WI38 (cell line): ENCODE measurements at regions not wholly inside any gene's neighbourhood (a gene's known extent, or its start where the extent isn't known, plus 50 kb on each side); places are given as distances from the start of the nearest gene placed in this dataset.

ENCODE experiments used
- H3K4me3 ChIP-seq: 2 replicates; pipeline ENCODE4 v1.5.1; 2011; ENCODE audit warnings: low read depth, mild to moderate bottlenecking, control low read depth, low read length
- TF ChIP-seq, protein P1 (sequence below): IDR thresholded peaks from 2 replicates; pipeline ENCODE4 v1.5.1; 2012; ENCODE audit warnings: low read depth, mild to moderate bottlenecking, control low read depth, low read length

DNA sequence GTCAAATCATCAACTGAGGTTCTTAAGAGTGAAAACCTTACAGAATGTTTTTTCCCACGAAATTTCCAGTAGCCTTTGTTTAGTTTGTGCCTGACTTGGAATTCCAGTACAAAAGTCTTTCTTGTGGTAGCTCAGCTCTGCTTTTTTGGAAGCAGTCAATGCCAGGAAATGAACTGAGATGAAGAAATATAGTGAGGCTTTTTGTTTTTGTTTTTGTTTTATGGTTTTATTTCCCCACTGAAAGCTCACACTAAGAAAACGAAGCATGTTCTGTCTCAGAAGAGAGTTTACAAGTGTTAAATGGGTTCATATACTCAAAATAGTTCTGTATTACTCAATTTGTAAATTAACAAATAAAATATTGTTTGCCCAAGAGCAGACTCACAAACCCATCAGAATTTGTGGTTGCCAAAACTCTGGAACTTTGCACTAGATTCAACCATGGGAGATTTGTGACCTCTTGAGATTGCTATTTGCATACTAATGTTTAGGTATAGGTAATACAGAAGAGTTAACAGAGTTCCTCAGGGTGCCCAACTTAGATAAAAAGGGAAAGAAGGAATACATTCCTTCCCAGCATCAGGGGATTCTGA lies 1060.8 kb downstream of the FAT4 start:
- TF ChIP-seq, protein P1, sequence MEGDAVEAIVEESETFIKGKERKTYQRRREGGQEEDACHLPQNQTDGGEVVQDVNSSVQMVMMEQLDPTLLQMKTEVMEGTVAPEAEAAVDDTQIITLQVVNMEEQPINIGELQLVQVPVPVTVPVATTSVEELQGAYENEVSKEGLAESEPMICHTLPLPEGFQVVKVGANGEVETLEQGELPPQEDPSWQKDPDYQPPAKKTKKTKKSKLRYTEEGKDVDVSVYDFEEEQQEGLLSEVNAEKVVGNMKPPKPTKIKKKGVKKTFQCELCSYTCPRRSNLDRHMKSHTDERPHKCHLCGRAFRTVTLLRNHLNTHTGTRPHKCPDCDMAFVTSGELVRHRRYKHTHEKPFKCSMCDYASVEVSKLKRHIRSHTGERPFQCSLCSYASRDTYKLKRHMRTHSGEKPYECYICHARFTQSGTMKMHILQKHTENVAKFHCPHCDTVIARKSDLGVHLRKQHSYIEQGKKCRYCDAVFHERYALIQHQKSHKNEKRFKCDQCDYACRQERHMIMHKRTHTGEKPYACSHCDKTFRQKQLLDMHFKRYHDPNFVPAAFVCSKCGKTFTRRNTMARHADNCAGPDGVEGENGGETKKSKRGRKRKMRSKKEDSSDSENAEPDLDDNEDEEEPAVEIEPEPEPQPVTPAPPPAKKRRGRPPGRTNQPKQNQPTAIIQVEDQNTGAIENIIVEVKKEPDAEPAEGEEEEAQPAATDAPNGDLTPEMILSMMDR = no peak
- H3K4me3 ChIP-seq = no peak overlapping the region

DNA sequence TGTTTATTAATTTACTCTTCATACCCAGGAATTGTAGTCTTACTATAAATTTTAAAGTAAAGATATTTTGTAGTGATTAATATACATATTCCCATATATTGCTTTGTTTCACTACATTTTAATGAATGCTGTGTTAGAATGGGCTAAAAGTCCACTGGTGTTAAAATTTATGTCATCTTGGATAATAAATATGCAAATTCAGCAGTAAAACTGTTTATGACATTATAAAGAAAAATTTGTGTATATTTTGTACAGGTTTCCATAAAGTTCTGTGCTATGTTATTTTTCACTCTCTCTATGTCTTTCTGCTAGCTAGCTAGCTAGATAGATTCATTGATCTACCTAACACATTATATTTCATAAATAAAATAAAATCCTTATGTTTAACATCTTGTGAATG lies 1071.2 kb downstream of the FAT4 start:
- TF ChIP-seq, protein P1 = no peak
- no peak overlapping the region for H3K4me3 ChIP-seq

DNA sequence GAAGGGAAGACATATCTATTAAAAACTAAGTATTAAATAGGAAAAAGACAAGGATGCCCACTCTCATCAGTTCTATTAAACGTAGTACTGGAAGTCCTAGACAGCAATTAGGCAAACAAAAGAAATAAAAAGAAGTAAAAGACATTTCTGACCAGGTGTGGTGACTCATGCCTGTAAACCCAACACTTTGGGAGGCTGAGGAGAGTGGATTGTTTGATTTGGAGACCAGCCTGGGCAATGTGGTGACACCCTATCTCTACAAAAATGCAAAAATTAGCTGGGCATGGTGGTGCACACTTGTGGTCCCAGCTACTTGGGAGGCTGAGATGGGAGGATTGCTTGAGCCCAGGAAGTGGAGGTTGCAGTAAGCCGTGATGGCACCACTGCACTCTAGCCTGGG lies 1071.8 kb downstream of the FAT4 start:
- H3K4me3 ChIP-seq = no peak overlapping the region
- TF ChIP-seq, protein P1 = no peak

DNA sequence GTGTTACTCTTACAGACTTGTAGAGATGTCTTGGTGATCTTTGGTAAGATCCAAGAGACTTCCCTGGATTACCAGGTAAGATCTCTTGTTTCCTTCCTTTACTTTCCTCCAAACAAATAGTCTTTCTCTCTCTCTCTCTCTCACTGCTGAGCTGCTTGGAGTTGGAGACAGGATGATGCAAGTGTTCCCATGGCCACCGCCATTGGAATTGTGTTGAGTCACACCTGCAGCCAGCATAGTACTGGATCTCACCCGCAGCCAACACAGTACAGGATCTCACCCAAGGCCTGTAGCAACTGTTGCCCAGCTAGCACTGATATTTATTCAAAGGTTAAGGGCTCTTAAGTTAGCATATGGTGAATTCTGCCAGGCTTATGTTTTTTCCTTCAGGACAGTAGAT lies 1080.9 kb downstream of the FAT4 start:
- H3K4me3 ChIP-seq = no peak overlapping the region
- TF ChIP-seq, protein P1 = no peak

DNA sequence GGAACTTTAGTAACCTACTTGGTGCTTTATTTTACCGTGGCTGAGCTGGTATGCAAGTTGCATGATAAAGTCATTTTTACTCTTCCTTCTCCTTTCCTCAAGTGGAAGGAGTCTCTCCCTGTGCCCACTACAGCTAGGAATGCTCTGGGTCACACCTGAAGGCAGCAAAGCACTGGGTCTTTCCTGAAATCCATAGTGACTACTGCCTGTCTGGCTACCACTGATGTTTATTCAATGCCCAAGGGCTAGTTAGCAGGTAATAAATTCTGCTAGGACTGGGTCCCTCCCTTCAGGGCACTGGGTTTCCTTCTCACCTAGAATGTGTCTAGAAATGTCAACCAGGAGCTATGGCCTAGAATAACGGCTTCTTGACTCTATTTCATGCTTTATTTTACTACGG lies 1081.4 kb downstream of the FAT4 start:
- TF ChIP-seq, protein P1 = no peak
- no peak overlapping the region for H3K4me3 ChIP-seq

DNA sequence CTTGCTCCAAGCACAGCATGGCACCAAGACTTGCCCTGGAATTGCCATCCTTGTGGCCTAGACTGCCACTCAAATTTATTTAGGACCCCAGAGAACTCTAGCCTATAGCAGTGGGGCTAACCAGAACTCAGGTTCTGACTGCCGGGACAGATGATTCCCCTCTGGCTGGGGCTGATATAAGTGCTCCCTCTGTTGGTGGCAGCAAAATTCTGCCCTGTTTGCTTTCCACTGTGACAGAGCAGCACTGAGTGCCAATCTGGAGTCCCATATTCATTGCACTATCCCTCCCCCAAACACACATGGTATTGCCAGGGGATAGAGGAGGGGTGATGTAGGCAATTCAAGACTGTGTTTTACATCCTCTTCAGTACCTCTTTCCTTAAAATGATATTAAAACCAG lies 1081.9 kb downstream of the FAT4 start:
- H3K4me3 ChIP-seq = no peak overlapping the region
- TF ChIP-seq, protein P1 = no peak

DNA sequence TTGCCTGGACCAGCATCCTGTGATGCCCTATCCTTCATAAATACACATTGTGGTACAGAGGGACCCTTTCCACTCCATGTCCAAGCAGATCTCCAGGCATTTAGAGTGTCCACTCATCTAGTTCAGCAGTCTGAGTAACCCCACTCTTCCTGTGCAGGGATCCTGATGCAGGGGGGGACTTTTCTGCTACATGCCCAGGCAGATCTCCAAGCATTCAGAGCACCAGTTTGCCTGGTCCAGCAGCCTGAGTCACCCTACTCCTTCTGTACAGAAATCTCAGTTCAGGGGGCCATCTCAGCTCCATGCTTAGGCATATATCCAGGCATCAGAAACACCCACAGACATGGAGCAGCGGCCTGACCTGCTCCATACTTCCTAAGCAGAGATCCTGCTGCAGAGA lies 1089.8 kb downstream of the FAT4 start:
- H3K4me3 ChIP-seq = no peak overlapping the region
- TF ChIP-seq, protein P1 = no peak
